GM12872 (cell line): ENCODE measurements at regions not wholly inside any gene's neighbourhood (a gene's known extent, or its start where the extent isn't known, plus 50 kb on each side); places are given as distances from the start of the nearest gene placed in this dataset.

Experiments
- CTCF ChIP-seq: IDR thresholded peaks from 3 replicates; pipeline ENCODE4 v1.5.1; 2011; ENCODE audit warnings: low read depth, mild to moderate bottlenecking, low read length, moderate library complexity; ENCODE audit not compliant: insufficient read depth

GRCh38 chr3:147333098-147333497, 73.2 kb downstream of the ZIC4 start:
- TF ChIP-seq CTCF: no peak

GRCh38 chr3:147328711-147329110, 77.6 kb downstream of the ZIC4 start:
- no peak for TF ChIP-seq CTCF

GRCh38 chr3:147324356-147324755, 82.0 kb downstream of the ZIC4 start:
- TF ChIP-seq CTCF: no peak

GRCh38 chr3:147318900-147319299, 87.4 kb downstream of the ZIC4 start:
- TF ChIP-seq CTCF: no peak

GRCh38 chr3:147313513-147313912, 92.8 kb downstream of the ZIC4 start:
- TF ChIP-seq CTCF: no peak

- TF ChIP-seq CTCF: no peak
Observed at GRCh38 chr3:147312786-147313280, 93.5 kb downstream of the ZIC4 start.

GRCh38 chr3:147311716-147312115, 94.6 kb downstream of the ZIC4 start:
- TF ChIP-seq CTCF: no peak
